CD14-positive monocyte (primary cell): ENCODE measurements at regions not wholly inside any gene's neighbourhood (a gene's known extent, or its start where the extent isn't known, plus 50 kb on each side); places are given as distances from the start of the nearest gene placed in this dataset.

ENCODE experiments used
- DNase-seq, 3 donors: peaks; one replicate each; pipeline ENCODE4 v3.0.0-alpha.2; 2011 to 2022
- H2AFZ ChIP-seq: 2 replicates; pipeline ENCODE4 v1.6.0; 2012; ENCODE audit warnings: mild to moderate bottlenecking, low read depth, low read length, inconsistent platforms; ENCODE audit not compliant: insufficient read depth, poor library complexity, severe bottlenecking
- H3K27ac ChIP-seq, 2 donors: 1 replicate in 1 of 2; 2 replicates in 1 of 2; pipeline ENCODE4 v1.5.1; 2012 to 2013; ENCODE audit warnings: low read length in 2 of 2, control low read depth in 1 of 2, inconsistent platforms in 1 of 2, low read depth in 1 of 2, mild to moderate bottlenecking in 1 of 2
- H3K27me3 ChIP-seq, 2 donors: one replicate each; pipeline versions ENCODE4 v1.6.0 to v1.6.1; 2011 to 2013; ENCODE audit warnings: low read length in 2 of 2; ENCODE audit not compliant: control insufficient read depth in 2 of 2, insufficient read depth in 2 of 2
- H3K36me3 ChIP-seq, 2 donors: replicated peaks in 1 of 2; 1 replicate in 1 of 2; 2 replicates in 1 of 2; pipeline versions ENCODE4 v1.5.1 to v1.6.1; 2012 to 2013; ENCODE audit warnings: low read length in 2 of 2, control low read depth in 1 of 2, inconsistent platforms in 1 of 2, mild to moderate bottlenecking in 1 of 2; ENCODE audit not compliant: insufficient read depth in 2 of 2, control insufficient read depth in 1 of 2
- H3K4me1 ChIP-seq, 2 donors: 1 replicate in 1 of 2; 2 replicates in 1 of 2; pipeline versions ENCODE4 v1.5.1 to v1.6.1; 2012 to 2013; ENCODE audit warnings: low read length in 2 of 2, control low read depth in 1 of 2, inconsistent platforms in 1 of 2, mild to moderate bottlenecking in 1 of 2, moderate library complexity in 1 of 2; ENCODE audit not compliant: insufficient read depth in 2 of 2, control insufficient read depth in 1 of 2
- H3K4me2 ChIP-seq: replicated peaks from 2 replicates; pipeline ENCODE3; 2012; ENCODE audit warnings: low read length, moderate library complexity, mild to moderate bottlenecking; ENCODE audit not compliant: poor library complexity, severe bottlenecking; ENCODE audit errors: extremely low read depth
- H3K4me3 ChIP-seq, 3 experiments: fragments of 200-600 bp in 1 of 3; sonication (generic) in 1 of 3; replicated peaks in 1 of 3; 1 replicate in 2 of 3; 2 replicates in 1 of 3; pipeline ENCODE4 v1.5.1; 2011 to 2013; ENCODE audit warnings: low read length in 3 of 3, mild to moderate bottlenecking in 3 of 3, control low read depth in 2 of 3, low read depth in 2 of 3, inconsistent platforms in 1 of 3, moderate library complexity in 1 of 3
- H3K79me2 ChIP-seq: 2 replicates; pipeline ENCODE4 v1.6.0; 2012; ENCODE audit warnings: mild to moderate bottlenecking, control low read depth, inconsistent platforms, low read length, moderate library complexity; ENCODE audit not compliant: insufficient read depth
- H3K9ac ChIP-seq: 2 replicates; pipeline ENCODE4 v1.6.0; 2017; ENCODE audit warnings: low read length, mild to moderate bottlenecking; ENCODE audit not compliant: insufficient read depth, poor library complexity, severe bottlenecking
- H3K9me3 ChIP-seq, 2 donors: replicated peaks in 1 of 2; 1 replicate in 1 of 2; 2 replicates in 1 of 2; pipeline versions ENCODE4 v1.5.1 to v1.6.1; 2012 to 2013; ENCODE audit warnings: low read length in 2 of 2, control low read depth in 1 of 2; ENCODE audit not compliant: control insufficient read depth in 1 of 2, insufficient read depth in 1 of 2
- H4K20me1 ChIP-seq: 2 replicates; pipeline ENCODE4 v1.6.0; 2012; ENCODE audit warnings: mild to moderate bottlenecking, low read length, control low read depth, moderate library complexity; ENCODE audit not compliant: insufficient read depth
- H3K27ac Mint-ChIP-seq, 7 donors: one replicate each; pipeline ENCODE4 v1.8.0; 2020; ENCODE audit warnings: mild to moderate bottlenecking in 7 of 7, mixed read lengths in 7 of 7, moderate library complexity in 6 of 7, inconsistent platforms in 2 of 7
- H3K27me3 Mint-ChIP-seq, 3 donors: one replicate each; pipeline ENCODE4 v1.8.0; 2021 to 2022; ENCODE audit warnings: low read depth in 3 of 3, mild to moderate bottlenecking in 3 of 3, mixed read lengths in 3 of 3, moderate library complexity in 3 of 3, inconsistent platforms in 1 of 3
- H3K36me3 Mint-ChIP-seq, 2 donors: one replicate each; pipeline ENCODE4 v1.8.0; 2020; ENCODE audit warnings: mixed read lengths in 2 of 2, inconsistent platforms in 1 of 2, mild to moderate bottlenecking in 1 of 2
- H3K4me1 Mint-ChIP-seq: one replicate; pipeline ENCODE4 v1.8.0; 2020; ENCODE audit warnings: mild to moderate bottlenecking, mixed read lengths
- H3K4me3 Mint-ChIP-seq, 2 donors: one replicate each; pipeline ENCODE4 v1.8.0; 2020; ENCODE audit warnings: mild to moderate bottlenecking in 2 of 2, mixed read lengths in 2 of 2, moderate library complexity in 1 of 2
- H3K9me3 Mint-ChIP-seq, 7 donors: one replicate each; pipeline ENCODE4 v1.8.0; 2020 to 2022; ENCODE audit warnings: mixed read lengths in 7 of 7, mild to moderate bottlenecking in 6 of 7, moderate library complexity in 6 of 7, inconsistent platforms in 2 of 7
- CTCF ChIP-seq: fragments of 200-600 bp; IDR thresholded peaks from one replicate; pipeline ENCODE4 v1.8.0; 2022; ENCODE audit warnings: antibody characterized with exemption, mild to moderate bottlenecking
- WGBS: methylation state at CpG from one replicate; pipeline ENCODE4 v1.1.5; 2013; ENCODE audit warnings: missing lambda C conversion rate; ENCODE audit not compliant: insufficient coverage; 5-methylcytosine and 5-hydroxymethylcytosine counted together
- intact Hi-C, 2 donors: fragments of 100-400 bp; cut with micrococcal nuclease; formaldehyde crosslinking; loops; one replicate each; pipeline versions ENCODE4 v1.15.0 to v1.15.1; 2023

- Histone ChIP-seq H3K27ac (no peak overlapping the region), H3K4me2 (no peak overlapping the region), H3K9me3 (peaks cover 5 to 6% of the 10 kb centered on the region in 2 donors), H4K20me1 (no peaks in the 10 kb centered on the region), H3K9ac (no peak overlapping the region), H3K79me2 (no peaks in the 10 kb centered on the region), H3K4me1 (no peaks in the 10 kb centered on the region), H3K27me3 (no peaks in the 10 kb centered on the region), H3K36me3 (no peaks in the 10 kb centered on the region), H3K4me3 (no peak overlapping the region), H2AFZ (no peak overlapping the region)
- H3K36me3 Mint-ChIP-seq: no peaks in the 10 kb centered on the region
- no peaks in the 10 kb centered on the region for H3K4me1 Mint-ChIP-seq
- intact Hi-C loops: no loop called here
- DNase-seq: no peak
- peaks cover 0 to 1% (median 0%) of the 10 kb centered on the region in 3 donors for H3K27me3 Mint-ChIP-seq
- H3K27ac Mint-ChIP-seq: no peak overlapping the region
- no peak overlapping the region for H3K4me3 Mint-ChIP-seq
- no peak for TF ChIP-seq CTCF
- peaks cover 0 to 10% (median 7%) of the 10 kb centered on the region in 7 donors for H3K9me3 Mint-ChIP-seq
Measured at GRCh38 chr5:125890511-125890931, 532.7 kb upstream of the GRAMD2B start.

DNA sequence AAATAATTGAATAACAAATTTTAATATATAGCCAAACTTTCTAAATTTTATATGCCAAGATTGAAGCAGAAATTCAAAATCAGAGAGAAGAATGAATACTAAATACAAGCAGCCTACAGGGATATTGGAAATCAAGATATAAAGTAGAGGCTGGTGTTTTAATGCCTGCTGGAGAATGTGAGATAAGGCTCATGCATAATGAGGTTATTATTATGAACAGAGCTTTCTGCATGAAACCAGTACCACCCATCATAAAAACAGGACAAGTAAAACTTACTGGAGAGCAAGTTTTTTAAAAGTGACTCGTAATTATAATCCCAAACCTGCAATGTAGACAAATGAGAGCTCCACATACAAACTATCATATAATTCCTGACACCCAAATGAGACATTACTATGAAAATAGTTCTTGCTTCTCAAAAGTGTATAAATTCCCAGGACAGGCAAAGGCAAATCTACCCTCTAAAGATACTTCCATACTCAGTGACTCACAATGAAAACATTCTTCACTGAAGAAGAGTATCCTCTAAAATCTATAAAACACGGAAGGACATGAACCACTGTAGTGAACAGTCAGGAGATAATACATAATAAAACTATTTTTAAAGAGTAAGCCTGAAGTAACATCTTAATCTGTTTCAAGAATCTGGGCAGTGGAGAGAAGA lies 532.0 kb upstream of the GRAMD2B start:
- H4K20me1 ChIP-seq: no peaks in the 10 kb centered on the region
- Mint-ChIP-seq H3K27me3 (peaks cover 0 to 1% (median 0%) of the 10 kb centered on the region in 3 donors), H3K4me3 (no peak overlapping the region)

More for the DNA sequence above, 532.0 kb upstream of the GRAMD2B start:
- Histone ChIP-seq H3K27me3 (no peaks in the 10 kb centered on the region), H3K4me1 (no peaks in the 10 kb centered on the region), H3K9ac (no peak overlapping the region), H2AFZ (no peak overlapping the region), H3K79me2 (no peaks in the 10 kb centered on the region), H3K4me3 (no peak overlapping the region), H3K36me3 (no peaks in the 10 kb centered on the region), H3K4me2 (no peak overlapping the region), H3K27ac (no peak overlapping the region), H3K9me3 (peaks cover 6 to 8% of the 10 kb centered on the region in 2 donors)
- Mint-ChIP-seq H3K27ac (no peak overlapping the region), H3K4me1 (no peaks in the 10 kb centered on the region), H3K9me3 (peaks cover 0 to 10% (median 7%) of the 10 kb centered on the region in 7 donors), H3K36me3 (no peaks in the 10 kb centered on the region)
- no peak for TF ChIP-seq CTCF
- DNase-seq: no peak
- WGBS: no CpG with 5 or more reads among the region's 2 CpGs
- intact Hi-C loops: no loop called here
